Omental fat pad (tissue), 3 donors: ENCODE measurements at regions not wholly inside any gene's neighbourhood (a gene's known extent, or its start where the extent isn't known, plus 50 kb on each side); places are given as distances from the start of the nearest gene placed in this dataset.

Experiments
- ATAC-seq: fragments of 150-250 bp; one replicate; pipeline ENCODE4 v1.9.1; 2016; ENCODE audit warnings: mild to moderate bottlenecking, moderate library complexity; ENCODE audit not compliant: low FRiP score
- DNase-seq: peaks from one replicate; pipeline ENCODE4 v3.0.0-alpha.2; 2019; ENCODE audit warnings: low spot score
- TF ChIP-seq, protein P1 (sequence below), 3 donors: fragments of 450-650 bp; IDR thresholded peaks; one replicate each; pipeline ENCODE4 v1.5.1; 2016 to 2017; ENCODE audit warnings: antibody characterized with exemption in 3 of 3, mild to moderate bottlenecking in 3 of 3, moderate library complexity in 2 of 3

DNA sequence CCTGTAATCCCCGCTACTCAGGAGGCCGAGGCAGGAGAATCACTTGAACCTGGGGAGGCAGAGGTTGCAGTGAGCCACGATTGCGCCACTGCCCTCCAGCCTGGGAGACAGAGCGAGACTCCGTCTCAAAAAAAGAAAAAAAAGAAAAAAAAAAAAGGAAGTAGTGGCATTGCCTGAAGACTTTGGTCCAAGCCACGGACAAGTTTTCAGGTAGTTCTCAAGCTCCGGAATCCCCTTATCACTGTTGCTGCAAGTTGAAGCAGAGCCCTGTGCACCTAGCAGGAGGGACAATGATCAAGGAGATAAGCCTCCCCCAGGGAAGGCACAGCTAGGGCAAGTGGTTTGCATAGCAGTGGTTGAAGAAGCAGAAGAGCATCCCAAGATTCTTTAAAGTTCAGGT lies 97.6 kb downstream of the MEX3B start:
- ATAC-seq (no peak), DNase-seq (no peak)
- TF ChIP-seq, protein P1, sequence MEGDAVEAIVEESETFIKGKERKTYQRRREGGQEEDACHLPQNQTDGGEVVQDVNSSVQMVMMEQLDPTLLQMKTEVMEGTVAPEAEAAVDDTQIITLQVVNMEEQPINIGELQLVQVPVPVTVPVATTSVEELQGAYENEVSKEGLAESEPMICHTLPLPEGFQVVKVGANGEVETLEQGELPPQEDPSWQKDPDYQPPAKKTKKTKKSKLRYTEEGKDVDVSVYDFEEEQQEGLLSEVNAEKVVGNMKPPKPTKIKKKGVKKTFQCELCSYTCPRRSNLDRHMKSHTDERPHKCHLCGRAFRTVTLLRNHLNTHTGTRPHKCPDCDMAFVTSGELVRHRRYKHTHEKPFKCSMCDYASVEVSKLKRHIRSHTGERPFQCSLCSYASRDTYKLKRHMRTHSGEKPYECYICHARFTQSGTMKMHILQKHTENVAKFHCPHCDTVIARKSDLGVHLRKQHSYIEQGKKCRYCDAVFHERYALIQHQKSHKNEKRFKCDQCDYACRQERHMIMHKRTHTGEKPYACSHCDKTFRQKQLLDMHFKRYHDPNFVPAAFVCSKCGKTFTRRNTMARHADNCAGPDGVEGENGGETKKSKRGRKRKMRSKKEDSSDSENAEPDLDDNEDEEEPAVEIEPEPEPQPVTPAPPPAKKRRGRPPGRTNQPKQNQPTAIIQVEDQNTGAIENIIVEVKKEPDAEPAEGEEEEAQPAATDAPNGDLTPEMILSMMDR (IDR thresholded peaks at IDR 0.05): no peak

DNA sequence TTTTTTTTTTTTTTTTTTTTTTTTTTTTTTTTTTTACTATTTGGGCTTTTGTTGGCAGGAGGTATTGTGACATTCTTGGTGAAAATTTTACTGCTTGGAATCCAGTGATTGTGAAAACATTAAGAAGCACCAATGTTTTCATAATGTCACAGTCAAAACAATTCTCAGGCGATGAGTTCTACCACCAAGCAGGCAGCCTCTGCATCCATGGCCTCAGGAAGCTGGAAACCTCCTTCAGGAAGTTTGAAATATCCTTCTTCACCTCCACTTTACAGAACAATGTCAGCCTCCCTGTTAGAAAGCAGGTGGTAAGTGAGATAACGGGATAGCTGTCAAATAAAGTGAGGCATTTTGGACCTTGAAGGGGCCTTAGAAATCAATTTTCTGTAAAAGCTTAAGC lies 98.3 kb downstream of the MEX3B start:
- TF ChIP-seq, protein P1 (IDR thresholded peaks at IDR 0.05): no peak
- DNase-seq (no peak), ATAC-seq (no peak)

DNA sequence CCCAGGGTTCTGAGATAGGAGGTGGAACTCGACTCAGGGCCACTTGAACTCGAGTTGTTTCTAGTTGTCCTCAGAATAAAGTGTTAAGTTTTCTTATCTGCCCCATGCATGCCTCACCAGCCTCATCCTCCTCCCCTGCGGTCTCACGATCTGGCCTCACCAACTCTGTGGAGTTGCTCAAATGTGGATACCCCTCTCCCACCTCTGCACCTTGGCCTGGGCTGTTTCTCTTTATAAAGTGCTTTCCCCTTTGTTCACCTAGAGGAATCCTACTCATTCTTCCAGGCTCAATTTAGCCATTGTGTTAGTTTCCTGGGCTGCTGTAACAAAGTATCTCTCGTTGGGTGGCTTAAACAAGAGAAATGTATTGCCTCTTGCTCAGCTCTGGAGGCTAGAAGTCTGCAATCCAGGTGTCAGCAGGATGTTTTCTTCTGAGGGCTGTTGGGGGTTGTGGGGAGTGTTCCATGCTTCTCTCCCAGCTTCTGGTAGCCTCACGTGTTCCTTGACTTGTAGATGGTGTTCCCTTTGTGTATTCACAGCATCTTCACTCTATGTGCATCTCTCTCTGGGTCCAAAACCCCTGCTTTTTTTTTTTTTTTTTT lies 100.7 kb downstream of the MEX3B start:
- DNase-seq (no peak), ATAC-seq (no peak)
- TF ChIP-seq, protein P1 (IDR thresholded peaks at IDR 0.05): no peak

DNA sequence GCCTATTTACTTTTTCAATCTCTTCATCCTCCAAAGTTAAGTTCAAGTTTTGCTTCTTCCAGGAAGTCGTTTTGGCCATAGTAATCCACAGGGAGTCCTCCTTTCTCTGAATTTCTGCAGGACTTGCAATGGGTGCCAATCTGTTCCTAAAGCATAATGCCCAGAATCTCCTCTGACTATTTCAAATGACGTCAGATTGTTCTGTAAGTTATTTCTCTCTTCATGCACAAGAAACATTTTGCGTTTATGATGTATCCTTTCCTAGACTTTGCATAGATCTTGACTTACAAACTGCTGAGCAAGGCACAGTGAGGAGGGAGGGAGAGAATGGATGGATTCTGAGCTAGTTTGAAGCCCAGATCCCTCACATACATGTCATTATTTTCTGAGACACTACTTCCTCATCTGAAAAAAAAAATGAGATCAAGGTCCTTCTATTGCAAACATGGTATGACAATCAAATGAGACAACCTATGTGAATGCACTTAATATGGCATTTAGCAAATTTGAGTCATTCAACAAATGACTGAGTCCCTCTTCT lies 103.1 kb downstream of the MEX3B start:
- no peak for ATAC-seq
- TF ChIP-seq, protein P1 (IDR thresholded peaks at IDR 0.05): no peak
- DNase-seq: no peak

DNA sequence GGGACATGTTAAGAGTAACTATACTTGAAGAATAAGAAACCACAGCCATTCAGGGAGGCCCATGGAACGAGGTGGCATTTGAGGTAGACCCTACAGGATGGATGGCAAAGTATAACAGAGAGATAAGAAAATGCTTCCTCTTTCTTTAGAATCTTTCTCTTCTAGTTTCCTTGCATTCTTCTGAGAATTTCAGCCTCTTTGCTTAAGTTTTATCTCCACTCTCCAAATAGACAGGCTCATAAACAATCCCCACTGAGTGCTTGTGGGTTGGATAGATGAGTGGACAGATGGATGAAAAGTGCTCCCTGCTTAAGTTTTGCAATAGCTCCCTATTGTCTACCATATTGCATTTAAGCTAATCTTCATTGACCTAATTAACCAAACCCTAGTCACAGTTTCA lies 103.7 kb downstream of the MEX3B start:
- no peak for ATAC-seq
- TF ChIP-seq, protein P1 (IDR thresholded peaks at IDR 0.05): no peak
- no peak for DNase-seq

DNA sequence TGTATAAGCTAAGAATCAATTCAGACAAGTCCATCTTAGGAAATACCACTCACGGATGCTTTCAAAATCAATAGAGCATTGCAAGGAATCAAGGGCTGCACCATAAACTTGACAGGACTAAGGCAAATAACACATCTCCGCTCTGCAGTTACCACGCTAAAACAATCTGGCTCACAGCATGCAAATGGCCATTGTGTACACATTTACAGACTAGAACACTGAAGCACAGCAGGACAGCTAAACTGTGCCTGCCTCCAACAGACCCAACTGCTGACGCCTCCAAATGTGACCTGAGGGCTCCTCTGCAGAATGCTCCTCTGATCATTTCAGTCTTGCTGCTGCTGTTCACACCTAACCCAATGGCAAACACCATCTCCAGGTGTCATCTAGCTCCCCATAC lies 104.3 kb downstream of the MEX3B start:
- ATAC-seq: no peak
- no peak for DNase-seq
- TF ChIP-seq, protein P1 (IDR thresholded peaks at IDR 0.05): no peak
